ENCODE measurements at regions not wholly inside any gene's neighbourhood (a gene's known extent, or its start where the extent isn't known, plus 50 kb on each side); places are given as distances from the start of the nearest gene placed in this dataset.

GRCh38 chr7:63028376-63029206 lies 970.1 kb upstream of the ZNF722 start:
- TF ChIP-seq, protein P1, sequence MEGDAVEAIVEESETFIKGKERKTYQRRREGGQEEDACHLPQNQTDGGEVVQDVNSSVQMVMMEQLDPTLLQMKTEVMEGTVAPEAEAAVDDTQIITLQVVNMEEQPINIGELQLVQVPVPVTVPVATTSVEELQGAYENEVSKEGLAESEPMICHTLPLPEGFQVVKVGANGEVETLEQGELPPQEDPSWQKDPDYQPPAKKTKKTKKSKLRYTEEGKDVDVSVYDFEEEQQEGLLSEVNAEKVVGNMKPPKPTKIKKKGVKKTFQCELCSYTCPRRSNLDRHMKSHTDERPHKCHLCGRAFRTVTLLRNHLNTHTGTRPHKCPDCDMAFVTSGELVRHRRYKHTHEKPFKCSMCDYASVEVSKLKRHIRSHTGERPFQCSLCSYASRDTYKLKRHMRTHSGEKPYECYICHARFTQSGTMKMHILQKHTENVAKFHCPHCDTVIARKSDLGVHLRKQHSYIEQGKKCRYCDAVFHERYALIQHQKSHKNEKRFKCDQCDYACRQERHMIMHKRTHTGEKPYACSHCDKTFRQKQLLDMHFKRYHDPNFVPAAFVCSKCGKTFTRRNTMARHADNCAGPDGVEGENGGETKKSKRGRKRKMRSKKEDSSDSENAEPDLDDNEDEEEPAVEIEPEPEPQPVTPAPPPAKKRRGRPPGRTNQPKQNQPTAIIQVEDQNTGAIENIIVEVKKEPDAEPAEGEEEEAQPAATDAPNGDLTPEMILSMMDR (conservative IDR thresholded peaks at IDR 0.05; ENCODE audit: low read length), result no peak
- no peak for TF ChIP-seq EZH2phosphoT487 (IDR thresholded peaks at IDR 0.05; ENCODE audit: borderline replicate concordance)

Data from Loucy (cell line).